Left ventricle myocardium superior (tissue), 1 donor: ENCODE measurements at regions not wholly inside any gene's neighbourhood (a gene's known extent, or its start where the extent isn't known, plus 50 kb on each side); places are given as distances from the start of the nearest gene placed in this dataset.
"Not testable (repeated sequence)": the region's sequence is repeated elsewhere in the genome, so short reads cannot be mapped to it uniquely, and the experiment has no call there.

ENCODE experiments used
- ATAC-seq: fragments of 200-7000 bp; cut with Tn5 transposase; one replicate; pipeline ENCODE4 v1.9.1; 2020; ENCODE audit warnings: mild to moderate bottlenecking, moderate library complexity
- DNase-seq: peaks from one replicate; pipeline ENCODE4 v3.0.0-alpha.2; 2020
- intact Hi-C: fragments of 100-400 bp; cut with micrococcal nuclease; formaldehyde crosslinking; loops from one replicate; pipeline ENCODE4 v1.11.0; 2022
- donor health status: DM: no; HTN: yes; CAD: no; lungs with severe emphysema.

DNA sequence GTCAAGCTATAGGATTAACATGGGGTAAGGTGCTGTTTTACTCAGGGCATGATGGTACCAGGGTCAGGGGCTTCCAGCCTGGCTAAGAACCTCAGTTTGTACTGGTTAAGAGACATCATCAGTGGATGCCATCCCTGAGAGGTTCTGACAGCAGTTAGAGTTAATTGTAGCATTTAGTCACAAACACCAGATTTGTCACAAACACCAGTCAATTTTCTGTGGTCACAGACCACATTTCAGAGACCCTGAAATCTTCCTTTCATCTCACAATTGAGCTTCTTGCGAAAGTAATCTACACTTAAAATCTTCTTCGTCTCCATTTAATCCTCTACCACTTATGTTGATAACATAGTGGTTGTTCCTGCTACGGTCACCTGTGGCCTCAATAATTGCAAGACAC is 143.0 kb upstream of the EGLN3 start:
- intact Hi-C loops: loop anchor here (10.0 kb wide), 1 partner anchor 249 kb away; no protein-coding TSS in a partner anchor
- no peak for DNase-seq
- no peak for ATAC-seq

DNA sequence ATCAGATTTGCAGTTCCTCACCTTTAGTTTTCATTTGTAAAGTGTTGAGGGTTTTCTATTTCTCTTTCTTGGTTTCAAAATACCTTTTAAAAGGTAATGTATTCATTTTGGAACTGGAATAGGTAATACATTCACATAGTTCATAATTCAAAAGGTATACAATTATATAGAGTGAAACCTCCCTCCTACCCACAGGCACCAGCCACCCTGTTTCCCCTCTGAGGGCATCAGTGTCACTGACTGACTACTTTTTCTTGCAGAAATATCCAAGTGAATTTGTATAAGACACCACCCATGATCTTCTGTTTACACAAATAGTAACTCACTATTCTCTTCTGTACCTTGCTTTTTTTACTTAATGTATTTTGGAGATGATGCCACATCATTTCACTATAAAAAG is 139.6 kb upstream of the EGLN3 start:
- intact Hi-C loops: loop anchor here (10.0 kb wide), 1 partner anchor 246 kb away; no protein-coding TSS in a partner anchor
- DNase-seq: no peak
- no peak for ATAC-seq

DNA sequence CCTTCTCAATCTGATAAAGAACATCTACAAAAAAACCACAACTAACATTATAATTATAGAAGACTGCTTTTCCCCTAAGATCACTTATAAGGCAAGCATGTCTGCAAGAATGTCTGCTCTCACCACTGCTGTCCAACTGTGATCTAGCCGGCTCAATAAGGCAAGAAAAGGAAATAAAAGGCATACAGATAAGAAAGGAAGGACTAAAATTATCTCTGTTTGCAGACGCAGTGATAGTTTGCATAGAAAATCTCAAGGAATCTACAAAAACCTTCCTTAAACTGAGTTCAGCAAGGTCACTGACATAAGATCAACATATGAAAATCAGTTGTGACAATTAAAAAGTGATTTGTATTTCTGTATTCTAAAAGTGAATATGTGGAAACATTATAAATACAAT is 138.0 kb upstream of the EGLN3 start:
- intact Hi-C loops: no loop called here
- no peak for DNase-seq
- ATAC-seq: no peak

DNA sequence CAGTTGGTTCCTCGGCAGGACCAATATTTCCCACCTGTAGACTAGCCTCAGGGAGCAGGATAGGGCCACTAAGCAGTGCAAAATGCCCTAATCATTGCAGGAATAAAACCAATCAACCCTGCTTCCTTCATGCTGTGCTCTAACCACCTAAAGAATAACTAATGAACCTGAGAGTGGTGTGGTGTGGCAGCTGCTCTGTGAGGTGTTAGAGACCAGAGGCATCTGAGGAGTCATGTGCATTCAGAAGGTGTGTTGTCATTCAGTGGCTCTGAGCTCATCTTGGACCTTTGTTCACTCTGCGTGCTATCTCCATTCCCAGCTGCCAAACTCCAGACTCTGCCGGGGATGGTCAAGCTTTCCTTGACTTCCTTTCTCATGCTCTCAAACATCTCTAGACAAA is 136.7 kb upstream of the EGLN3 start:
- ATAC-seq: no peak
- intact Hi-C loops: no loop called here

DNA sequence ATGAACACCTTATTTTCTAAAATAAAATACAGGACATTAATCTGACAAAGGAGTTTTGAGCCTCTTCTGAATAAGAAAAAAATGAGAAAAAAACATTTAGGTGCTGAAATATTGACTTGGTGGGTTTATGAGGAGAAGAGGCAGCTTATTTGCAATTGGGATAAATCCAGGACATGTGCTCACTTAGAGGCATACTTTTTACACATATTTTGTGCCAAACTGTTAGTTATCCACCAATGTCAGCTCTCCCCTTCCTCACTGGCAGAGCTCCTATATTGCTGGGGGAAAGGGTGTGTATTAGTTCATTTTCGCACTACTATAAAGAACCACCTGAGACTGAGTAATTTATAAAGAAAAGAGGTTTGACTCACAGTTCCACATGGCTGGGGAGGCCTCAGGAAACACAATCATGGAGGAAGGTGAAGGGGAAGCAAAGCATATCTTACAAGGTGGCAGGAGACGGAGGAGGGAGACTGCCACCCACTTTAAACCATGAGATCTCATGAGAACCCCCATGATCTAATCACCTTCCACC is 135.4 kb upstream of the EGLN3 start:
- intact Hi-C loops: no loop called here
- ATAC-seq (no peak), DNase-seq (no peak)

More for the DNA sequence above, 136.7 kb upstream of the EGLN3 start:
- no peak for DNase-seq

DNA sequence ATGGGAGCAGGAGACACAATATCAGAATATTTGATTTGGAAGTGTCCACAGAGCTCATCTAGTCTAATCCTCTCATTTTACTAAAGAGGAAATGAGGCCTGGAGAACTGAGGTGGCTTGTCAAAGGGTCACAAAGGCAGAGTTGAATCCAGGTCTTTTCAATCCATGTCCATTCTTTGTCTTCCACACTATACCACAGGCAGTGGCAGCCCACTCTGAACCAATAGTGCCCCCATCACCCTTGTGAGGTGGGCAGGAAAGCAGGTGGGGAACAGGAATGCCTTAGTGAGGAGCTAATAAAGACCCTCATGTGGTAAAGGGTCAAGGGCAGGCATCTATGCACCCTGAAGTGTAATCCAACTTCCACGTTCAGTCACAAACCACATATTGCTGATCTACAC is 134.8 kb upstream of the EGLN3 start:
- intact Hi-C loops: no loop called here
- no peak for ATAC-seq
- DNase-seq: no peak

DNA sequence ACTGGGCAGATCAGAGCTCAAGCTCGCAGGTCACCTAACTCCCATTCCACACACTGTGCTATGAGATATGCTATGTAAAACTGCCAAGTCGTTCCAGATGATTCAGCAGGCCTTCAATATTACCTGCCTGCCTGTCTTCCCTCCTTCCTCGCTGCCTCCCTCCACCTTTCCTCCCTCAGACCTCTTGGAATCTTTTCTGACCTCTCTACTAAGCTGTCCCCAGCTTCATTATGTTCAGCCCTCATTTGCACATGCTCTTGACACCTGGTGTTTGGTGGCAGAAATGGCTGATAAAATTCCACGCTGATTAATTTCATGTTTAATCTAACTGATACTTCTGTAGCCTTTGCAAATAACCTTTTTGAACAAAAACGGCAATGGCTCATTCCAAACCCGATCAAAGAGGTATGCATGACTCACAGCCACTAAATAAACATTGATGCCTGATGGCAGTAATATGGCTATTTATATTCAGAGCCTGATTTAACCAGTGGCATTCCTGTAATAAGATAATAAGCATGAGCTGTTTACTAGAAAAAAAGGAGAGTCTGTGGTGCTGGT is 130.8 kb upstream of the EGLN3 start:
- DNase-seq: no peak
- intact Hi-C loops: no loop called here
- peak; percentile 82 for ATAC-seq

DNA sequence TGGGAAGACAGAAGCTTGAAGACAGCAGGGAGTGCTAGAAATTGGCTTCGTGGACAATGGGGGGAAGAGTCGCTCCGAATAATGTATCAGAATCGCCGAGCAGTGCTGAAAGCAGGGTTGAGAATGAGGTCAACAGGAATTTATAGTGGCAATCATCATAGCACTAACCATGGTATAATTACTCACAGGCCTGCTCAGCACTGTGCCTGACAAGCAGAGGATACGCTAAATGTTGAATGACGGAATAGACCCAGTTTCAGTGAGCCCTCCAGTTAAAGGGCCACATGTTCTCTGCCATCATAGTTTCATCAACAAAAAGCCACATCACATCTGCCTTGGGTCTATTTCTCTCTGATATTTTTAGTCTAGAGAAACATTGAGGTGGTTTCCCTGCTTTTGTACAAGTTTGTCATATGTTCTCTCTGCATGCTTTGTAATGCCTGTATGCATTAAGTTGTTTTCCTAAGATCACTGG is 130.3 kb upstream of the EGLN3 start:
- peak; percentile 94 for ATAC-seq
- intact Hi-C loops: no loop called here
- DNase-seq: peak; percentile 37

DNA sequence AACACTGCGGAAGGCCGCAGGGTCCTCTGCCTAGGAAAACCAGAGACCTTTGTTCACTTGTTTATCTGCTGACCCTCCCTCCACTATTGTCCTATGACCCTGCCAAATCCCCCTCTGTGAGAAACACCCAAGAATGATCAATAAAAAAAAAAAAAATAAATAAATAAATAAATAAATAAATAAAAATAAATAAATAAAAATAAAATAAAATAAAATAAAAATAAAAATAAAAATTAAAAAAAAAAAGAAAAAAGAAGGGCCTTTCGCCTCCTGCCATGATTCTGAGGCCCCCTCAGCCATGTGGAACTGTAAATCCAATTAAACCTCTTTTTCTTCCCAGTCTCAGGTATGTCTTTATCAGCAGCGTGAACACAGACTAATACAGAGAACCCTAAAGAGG is 128.8 kb upstream of the EGLN3 start:
- intact Hi-C loops, ATAC-seq, DNase-seq: not testable (repeated sequence)

DNA sequence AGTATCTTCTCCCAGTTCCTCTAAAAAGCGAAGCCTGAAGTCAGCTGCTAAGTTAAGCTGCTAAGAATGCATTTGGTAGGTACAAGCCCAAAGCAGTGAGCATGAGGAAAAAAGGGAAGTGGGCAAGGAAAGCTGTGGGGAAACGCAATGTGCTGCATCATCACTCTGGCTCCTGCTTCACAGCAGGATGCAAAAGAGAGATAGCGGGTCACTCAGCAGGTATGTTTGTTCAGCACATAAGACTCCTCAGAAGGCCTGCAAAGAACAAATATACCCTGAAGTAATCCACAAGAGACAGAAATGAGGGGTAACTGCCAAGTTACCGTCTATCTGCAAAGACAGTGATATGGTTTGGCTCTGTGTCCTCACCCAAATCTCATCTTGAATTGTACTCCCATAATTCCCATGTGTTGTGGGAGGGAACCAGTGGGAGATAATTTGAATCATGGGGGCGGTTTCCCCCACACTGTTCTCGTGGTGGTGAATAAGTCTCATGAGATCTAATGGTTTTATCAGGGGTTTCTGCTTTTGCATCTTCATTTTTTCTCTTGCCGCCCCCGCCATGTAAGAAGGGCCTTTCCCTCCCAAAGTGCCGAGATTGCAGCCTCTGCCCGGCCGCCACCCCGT is 127.4 kb upstream of the EGLN3 start:
- intact Hi-C loops: no loop called here
- ATAC-seq: no peak
- no peak for DNase-seq

DNA sequence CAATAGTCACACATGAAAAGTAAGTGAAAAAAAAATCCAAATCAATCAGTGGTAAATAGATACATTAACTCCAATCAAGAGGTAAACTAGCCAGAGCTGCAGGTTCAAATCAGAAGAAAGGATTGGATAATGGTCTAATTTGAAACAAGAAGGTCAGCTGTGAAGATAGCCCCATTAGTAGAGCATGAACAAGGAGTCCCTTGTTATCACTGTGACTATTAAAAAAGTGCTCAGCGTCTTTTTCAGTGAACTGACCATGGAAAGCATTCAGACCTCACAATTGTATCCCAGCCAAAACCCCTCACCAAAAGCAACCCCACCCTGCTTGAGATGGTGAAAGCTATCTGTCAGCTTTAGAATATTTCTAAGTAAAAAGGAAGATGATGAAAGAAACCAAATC is 125.0 kb upstream of the EGLN3 start:
- no peak for DNase-seq
- intact Hi-C loops: no loop called here
- ATAC-seq: peak; percentile 41

DNA sequence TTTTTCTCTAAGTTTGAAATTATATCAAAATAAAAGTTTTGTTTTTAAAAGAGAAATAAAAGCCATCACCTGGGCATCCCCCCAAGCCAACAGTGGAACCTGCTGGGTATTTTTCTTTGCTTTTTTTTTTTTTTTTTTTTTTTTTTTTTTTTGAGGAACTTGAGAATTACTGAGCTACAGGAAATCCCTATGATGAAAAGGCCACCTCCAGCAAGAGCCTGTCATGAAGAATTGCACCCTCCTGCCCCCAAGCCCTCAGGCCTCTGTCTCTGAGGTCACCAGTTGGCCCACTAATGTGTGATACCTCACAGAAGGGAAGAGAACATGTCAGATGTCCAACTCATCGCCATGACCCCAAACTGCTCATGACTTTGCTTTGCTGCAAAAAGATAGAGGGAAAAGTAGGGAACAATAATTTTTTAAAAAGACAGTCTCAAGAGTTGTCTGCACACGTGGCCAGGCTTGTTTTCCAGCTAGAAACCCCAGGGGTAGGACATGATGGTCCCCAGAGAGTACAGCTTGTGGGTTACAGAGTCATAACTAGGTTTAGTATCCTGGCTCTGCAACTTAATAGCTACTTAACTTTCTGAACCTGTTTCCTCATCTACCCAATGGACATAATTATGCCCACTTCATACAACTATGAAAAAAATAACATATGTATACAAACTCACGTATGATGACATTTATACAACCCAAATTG is 124.3 kb upstream of the EGLN3 start:
- intact Hi-C loops: no loop called here
- no peak for DNase-seq
- ATAC-seq: peak; percentile 14

DNA sequence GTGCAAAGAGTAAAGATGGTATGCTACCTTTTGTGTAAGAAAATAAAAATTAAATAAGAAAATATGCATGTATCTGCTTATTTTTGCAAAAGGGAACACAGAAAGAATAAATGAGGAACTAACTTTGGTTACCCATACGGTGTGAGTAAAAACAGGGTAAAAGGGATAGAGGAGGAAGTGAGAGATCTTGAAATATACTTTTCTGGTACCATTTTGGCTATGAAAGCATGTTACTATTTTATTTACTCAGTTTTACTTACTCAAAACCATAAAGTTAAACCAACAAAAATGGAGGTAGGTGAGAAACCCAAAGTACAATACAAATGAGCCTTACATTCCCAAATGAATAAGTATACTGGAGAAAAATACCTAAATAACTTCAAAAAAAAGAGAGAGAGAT is 122.0 kb upstream of the EGLN3 start:
- DNase-seq: no peak
- no peak for ATAC-seq
- intact Hi-C loops: no loop called here

DNA sequence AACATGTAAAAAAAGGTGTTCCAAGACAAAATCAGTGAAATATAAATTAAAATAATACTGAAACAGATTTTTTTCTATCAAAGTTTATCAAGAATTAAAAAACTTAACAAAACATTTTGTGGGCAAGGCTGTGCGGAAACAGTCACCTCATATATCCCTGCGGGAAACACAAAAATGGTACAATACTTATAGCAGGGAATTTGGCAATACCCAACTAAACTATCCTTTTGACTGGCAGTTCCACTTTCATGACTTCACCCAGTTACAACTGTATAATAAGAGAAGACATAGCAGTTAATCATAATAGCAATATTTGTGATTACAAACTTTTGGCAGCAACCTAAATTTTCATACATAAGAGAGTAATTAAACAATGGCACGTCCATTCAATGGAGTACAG is 121.5 kb upstream of the EGLN3 start:
- intact Hi-C loops: no loop called here
- ATAC-seq: no peak
- no peak for DNase-seq

DNA sequence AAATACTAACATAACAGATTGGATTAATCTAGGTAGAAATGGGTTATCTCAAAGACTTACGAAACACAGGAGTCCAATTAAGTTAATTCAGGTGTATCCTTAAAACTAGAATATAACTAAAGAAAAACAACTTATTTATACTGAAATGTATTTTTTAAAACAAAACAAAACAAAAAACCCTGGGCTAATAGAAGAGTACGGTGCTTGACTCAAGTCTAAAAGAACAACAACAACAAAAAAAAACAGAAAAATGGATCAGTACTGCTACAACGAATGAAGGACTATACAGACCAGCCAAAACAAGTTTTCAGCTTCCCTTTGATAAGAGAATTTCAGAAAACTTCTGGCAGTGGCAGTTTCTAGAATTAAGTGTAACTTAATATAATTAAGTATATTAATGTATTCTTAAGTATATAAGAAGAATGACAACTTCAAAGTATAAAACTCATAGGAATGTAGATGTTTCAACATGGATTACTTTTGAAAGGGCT is 120.1 kb upstream of the EGLN3 start:
- ATAC-seq (no peak), DNase-seq (no peak)
- intact Hi-C loops: no loop called here

DNA sequence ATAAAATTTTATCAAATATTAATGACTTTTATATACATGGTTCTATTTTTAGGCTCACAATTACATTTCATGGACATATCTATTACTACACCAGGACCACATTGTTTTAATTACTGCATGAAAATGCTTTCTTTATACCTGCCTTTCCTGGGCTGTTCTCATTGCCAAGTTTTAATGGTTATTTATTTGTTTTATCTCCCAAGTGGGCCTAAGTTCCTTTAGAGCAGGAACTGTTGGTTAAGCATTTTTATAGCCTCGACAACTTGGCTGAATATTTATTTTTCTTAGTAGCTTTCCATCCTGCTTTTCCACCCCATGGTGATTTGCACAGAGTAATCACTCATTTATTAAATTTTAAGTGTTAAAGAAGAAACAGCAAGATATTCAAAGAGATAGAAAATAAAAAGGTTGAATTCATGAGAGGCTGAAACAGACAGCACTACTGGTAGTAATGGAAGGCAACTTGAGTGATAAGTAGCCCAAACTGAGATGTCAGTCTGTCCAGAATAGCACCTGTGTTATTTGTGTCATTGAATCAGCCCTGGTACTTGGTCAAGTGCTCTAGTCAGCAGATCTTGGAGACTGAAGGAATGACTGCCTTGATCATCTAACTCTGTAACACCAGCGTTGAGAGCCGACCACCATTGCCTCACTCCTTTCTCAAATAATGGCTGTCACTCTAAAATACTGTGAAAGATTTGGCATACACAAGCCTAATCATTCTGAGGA is 119.1 kb upstream of the EGLN3 start:
- intact Hi-C loops: no loop called here
- ATAC-seq: no peak
- no peak for DNase-seq

DNA sequence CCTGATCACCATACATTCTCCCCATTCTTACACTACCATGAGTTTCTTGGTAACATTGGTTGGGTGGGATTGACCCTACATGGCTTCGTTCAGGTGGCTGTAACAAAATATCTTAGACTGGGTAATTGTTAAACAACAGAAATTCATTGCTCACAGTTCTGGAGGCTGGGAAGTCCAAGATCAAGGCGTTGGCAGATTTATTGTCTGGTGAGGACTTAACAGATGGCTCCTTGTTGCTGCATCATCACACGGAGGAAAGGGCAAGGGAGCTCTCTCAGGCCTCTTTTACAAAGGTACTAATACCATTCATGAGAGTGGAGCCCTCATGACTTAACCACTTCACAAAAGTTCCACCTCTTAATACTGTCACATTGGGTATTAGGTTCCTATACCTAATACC is 116.7 kb upstream of the EGLN3 start:
- intact Hi-C loops: no loop called here
- ATAC-seq (no peak), DNase-seq (no peak)

DNA sequence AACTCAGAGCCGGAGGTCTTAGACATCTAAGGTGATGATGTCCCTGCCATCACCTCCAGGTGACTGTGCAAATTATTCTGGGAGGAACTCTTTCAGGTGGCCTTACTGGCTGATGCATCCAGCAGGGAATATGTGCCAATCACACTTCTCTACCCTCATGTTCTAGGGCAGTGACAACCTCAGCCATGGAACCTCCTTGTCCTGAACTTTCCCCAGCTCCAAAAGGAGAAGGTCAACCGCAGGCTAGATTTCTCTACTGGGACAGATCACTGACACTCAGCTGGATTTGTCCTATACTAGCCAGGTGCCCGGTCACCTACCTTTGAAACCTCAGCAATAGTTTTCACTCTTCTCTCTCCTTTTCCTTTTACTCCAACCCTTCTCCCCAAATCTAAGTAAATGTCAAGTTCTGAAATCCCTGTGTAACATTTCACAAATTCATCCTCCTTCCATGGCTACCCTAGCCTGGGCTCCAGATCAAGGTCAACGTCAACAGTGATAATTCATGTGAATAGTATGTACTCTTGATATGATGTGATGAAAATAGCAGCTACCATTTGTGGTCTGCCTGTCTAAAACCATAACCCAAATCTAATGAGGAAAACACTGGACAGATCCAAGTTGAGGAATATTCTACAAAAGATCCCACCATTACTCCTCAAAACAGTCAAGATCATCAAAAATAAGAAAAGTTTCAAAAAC is 115.0 kb upstream of the EGLN3 start:
- intact Hi-C loops: no loop called here
- no peak for DNase-seq

DNA sequence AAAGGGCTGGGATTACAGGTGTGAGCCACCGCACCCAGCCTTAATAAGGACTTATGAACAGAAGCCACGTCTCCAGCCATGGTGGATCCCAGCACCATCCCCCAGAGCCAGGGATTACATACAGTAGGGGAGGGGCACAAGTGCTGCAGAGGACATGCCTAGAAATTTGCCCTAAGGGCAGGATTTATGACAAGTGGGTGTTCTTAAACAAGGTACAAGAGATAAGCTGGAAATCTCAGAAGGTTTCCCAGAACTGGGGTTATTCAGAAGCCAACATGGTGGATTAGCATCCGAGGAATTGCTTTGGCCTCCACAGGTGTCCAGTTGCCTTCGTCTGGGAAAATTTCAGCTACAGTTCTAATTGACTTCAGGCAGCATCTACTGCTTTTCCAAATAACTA is 114.4 kb upstream of the EGLN3 start:
- ATAC-seq (no peak), DNase-seq (no peak)
- intact Hi-C loops: no loop called here

More for the DNA sequence above, 115.0 kb upstream of the EGLN3 start:
- ATAC-seq: peak; percentile 70
